GM18511 (cell line): ENCODE measurements at regions not wholly inside any gene's neighbourhood (a gene's known extent, or its start where the extent isn't known, plus 50 kb on each side); places are given as distances from the start of the nearest gene placed in this dataset.
"Not testable (repeated sequence)": the region's sequence is repeated elsewhere in the genome, so short reads cannot be mapped to it uniquely, and the experiment has no call there.

Experiments used
- ATAC-seq: cut with Tn5 transposase; IDR thresholded peaks from one replicate; pipeline ENCODE4 v1.9.1; 2021; ENCODE audit warnings: mild to moderate bottlenecking, moderate library complexity; ENCODE audit not compliant: unreplicated experiment

- not testable (repeated sequence) for ATAC-seq
Measured at GRCh38 chr1:185517301-185517700, 200.3 kb upstream of the IVNS1ABP start.

DNA sequence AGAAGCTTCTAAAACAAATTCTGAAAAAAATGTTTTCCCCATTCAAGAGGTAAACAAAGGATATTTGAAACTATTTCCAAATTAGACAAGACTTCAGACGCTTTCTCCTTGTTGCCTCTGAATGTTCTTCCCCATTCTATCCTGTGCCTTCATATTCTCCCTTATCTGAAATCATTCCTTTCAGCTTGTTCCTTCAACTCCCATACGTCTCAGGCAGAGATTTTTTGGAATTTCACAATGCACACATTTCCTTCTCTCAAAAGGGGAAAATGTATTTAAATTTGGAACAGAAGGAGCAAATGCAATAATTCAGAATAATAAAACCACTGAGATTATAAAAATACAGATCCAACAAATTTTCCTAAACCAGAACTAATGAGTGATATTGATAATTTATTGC is 198.7 kb upstream of the IVNS1ABP start:
- ATAC-seq: no peak

GRCh38 chr1:185514311-185514710 is 197.3 kb upstream of the IVNS1ABP start:
- no peak for ATAC-seq

DNA sequence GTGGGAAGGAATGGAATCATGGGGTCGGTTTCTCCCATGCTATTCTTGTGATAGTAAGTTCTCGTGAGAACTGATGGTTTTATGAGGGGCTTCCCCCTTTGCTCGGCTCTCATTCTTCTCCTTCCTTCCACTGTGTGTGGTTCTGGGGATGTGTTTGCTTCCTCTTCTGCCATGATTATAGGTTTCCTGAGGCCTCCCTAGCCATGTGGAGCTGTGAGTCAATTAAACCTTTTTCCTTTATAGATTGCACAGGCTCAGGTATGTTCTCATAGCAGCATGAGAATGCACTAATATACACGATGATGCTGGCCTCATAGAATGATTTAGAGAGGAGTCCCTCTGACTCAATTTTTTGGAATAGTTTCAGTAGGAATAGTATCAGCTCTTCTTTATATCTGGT is 195.4 kb upstream of the IVNS1ABP start:
- no peak for ATAC-seq

GRCh38 chr1:185501099-185501498 is 184.1 kb upstream of the IVNS1ABP start:
- ATAC-seq: no peak

DNA sequence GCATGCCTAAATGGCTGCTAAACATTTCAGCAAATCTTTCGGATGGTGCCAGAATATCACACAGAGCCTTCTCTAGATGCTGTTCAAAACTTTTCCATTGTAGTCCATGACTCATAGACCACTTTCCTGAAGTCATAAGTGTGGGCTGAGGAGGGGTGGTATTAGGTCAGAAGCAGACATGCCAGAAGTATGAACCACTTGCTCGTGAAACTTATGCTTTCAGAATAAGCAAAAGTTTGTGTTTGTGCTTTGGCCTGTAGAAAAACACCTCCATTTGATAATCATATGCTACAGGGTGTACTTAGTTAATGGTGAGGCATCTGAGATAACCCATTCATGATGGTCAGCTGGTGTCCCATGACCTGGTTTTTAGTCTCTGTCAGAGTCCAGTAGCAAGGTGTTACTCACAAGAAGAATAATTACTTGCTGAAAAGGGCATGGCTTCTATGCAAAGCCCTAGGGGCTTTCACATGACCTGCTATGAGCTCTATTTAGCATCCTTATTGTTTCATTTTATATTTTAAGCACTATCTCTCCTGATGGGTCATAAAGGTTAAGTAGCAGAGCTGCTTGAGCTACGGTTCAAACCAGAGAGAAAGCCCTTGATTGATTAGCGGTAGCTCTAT is 183.1 kb upstream of the IVNS1ABP start:
- no peak for ATAC-seq

- no peak for ATAC-seq
Measured at GRCh38 chr1:185498207-185498606, 181.2 kb upstream of the IVNS1ABP start.

DNA sequence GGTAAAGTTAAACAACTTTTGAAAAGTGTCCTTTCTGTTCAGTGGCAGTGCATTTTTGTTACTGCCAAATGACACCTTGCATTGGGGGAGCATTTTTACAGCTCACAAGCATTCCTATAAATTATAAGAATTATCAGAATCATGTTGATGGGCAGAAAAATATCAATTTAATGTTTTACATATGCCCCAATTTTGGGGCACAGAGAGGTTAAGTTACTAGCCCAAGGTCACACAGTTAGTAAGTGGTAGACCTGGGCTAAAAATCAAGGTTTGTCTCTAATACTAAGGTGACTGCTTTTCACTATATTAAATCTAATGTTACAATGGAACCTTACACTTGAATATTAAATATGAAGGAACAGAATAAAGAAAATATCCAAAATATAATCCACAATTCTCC is 180.1 kb upstream of the IVNS1ABP start:
- ATAC-seq: no peak

- ATAC-seq: no peak
Measured at GRCh38 chr1:185495898-185496297, 178.9 kb upstream of the IVNS1ABP start.

GRCh38 chr1:185495007-185495406 is 178.0 kb upstream of the IVNS1ABP start:
- ATAC-seq: no peak

DNA sequence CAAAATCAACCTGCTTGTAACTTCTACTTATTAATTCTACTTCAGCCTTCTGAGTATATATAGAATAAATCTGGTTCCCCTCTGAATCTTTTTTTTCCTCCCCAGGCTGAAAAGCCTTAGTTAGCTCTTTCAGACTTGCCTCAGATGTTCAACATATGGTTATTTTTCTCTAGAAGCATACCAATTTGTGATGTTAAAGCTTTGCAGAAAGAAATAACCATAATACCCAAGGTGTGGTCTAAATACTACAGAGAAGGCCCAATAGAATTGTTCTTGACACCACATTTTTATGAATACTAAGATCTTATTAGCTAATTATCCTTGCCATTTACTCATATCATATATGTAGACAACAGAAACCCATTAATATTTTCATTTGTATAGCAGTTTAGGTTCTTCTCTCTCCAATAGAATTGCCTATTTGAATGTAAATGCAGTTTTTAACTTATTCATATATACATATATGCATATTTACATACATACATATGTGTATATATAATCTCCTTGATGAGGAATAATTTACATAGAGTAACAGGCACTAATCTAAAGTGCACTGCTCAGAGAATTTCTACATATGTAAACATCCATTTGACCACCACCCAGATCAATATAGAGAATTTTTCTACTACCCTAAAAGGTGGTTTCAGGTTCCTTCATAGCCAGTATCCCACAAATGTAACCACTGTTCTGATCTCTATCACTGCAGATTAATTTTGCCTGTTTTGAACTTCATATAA is 175.2 kb upstream of the IVNS1ABP start:
- ATAC-seq: no peak

DNA sequence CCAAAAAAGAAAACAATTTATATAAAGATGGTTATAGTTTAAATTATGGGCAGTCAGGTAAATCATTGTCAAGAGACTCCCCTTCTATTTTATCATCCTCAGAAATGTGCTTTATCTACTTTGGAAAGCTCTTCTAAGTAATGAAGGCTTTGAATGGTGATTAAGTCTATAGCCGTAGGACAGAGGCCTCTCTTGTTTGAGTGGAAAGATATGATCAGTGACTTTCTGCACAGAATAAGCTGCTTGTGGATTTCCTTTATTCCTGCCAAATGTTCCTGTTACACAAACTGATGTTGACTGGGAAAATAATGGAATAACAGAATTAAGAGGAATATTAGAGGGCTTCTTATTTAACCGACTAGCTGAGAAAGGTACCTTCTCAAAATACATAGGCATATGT is 174.6 kb upstream of the IVNS1ABP start:
- ATAC-seq: no peak

DNA sequence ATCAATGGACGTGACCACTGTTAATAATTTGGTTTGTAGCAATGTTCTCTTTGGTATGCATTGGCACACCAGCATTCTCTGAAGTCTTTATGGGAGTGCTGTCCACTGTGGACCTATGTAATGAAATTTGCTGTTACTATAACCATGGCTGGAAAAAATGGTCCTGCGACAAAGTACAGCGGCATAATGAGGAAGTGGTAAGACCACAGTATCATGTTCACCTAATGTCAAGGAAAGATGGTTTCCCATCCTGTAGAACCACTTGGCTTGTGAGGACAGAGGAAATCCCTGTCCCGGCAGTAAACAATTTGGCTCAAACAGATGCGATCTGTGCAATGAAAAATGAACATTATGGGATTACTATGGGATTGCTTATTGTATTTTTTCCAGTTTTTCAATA is 173.9 kb upstream of the IVNS1ABP start:
- ATAC-seq: no peak

GRCh38 chr1:185489406-185489805 is 172.4 kb upstream of the IVNS1ABP start:
- no peak for ATAC-seq

- ATAC-seq: no peak
Measured at GRCh38 chr1:185488808-185489207, 171.8 kb upstream of the IVNS1ABP start.

- no peak for ATAC-seq
Measured at GRCh38 chr1:185487936-185488335, 170.9 kb upstream of the IVNS1ABP start.

DNA sequence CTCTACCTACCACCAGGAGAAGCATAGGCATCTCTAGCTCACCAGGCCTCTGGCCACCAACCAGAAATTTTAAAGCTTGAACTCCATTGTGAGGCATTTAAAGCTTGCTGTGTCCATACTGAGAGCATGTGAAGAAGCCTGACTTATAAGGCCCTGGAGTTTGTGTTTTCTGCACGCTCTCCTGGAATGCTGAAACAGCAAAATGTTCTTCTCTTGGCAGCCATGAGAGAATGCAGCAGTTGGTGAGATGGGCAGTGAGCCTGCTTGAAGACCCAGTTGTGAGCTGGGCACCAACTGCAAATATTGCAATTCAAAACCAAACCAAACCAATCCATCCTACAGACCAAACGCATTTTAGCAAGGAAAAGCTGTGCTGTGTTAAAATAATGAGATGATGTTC is 170.0 kb upstream of the IVNS1ABP start:
- no peak for ATAC-seq

- no peak for ATAC-seq
Measured at GRCh38 chr1:185486346-185486745, 169.3 kb upstream of the IVNS1ABP start.

DNA sequence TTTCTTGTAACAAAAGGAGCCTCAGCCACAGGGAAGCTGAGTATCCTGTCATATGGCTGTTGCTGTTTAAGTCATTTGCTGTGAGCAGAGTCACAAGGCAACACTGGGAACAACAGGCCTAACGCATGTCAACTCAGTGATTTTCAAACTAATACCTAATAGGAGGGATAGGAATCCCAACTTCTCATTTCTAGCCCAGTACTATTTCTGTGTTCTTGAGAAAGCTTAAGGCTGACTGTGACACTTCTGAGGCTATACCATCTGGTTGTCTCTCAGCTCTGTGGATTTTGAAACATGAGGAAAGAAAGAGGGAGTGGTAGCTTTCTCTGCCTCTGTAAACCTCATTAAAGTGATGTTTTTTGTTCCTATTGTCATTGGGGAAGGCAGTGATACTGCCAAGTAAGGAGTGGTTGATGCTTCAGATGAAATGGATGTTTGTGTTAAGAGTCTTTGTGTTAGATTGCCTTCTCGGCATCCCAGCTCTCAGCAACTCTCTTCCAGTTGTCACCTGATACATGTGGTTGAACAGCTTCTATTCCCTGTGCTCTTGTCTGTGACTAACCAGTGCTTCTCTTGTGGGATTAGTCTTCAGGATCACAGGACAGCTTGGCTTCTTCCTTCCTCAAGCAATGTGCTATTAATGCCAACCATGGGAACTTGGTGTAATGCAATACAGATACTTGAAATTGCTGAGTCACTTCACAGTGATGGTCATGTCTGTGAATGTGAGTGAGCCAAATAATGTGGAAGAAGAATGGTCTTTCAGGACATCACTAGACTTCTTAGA is 166.8 kb upstream of the IVNS1ABP start:
- ATAC-seq: no peak

DNA sequence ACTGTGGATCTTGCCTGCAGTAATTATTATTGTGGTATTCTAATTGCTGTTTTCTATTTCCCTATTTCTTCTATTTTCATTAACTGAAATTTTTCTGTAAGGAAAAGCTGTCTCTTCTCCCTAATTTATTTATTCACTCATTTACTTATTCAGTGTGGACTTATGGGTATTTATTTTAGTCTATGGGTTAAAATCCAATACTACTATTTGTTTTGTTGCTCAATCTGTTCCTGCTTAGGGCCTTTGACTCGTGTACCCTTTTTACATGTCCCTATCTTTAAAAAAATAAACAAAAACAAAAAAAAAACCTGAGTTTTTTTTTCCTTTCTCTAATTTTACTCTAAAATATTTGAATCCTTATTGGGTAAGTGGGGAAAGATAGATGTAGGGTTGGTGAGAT is 166.2 kb upstream of the IVNS1ABP start:
- ATAC-seq: no peak

GRCh38 chr1:185480545-185480944 is 163.5 kb upstream of the IVNS1ABP start:
- no peak for ATAC-seq

GRCh38 chr1:185479796-185480195 is 162.8 kb upstream of the IVNS1ABP start:
- ATAC-seq: no peak
